HCT116 (cell line): ENCODE measurements at regions not wholly inside any gene's neighbourhood (a gene's known extent, or its start where the extent isn't known, plus 50 kb on each side); places are given as distances from the start of the nearest gene placed in this dataset.

ENCODE experiments used
- ATAC-seq: fragments of 200-7000 bp; cut with Tn5 transposase; 2 replicates; pipeline ENCODE4 v1.9.1; 2020; ENCODE audit warnings: mild to moderate bottlenecking, moderate library complexity
- BruUV-seq: library from RNA; stranded (reverse); fragments of 400-500 nt; replicated peaks from 2 replicates; lab custom pipeline; 2021; lab: Mats Ljungman, UMichigan
- CTCF ChIA-PET: fragments of 300-600 bp; sonication (Branson Sonifier 250); formaldehyde crosslinking; loops from one replicate; lab custom pipeline; 2021; ENCODE audit warnings: antibody characterized with exemption; lab: Charles Lee
- POLR2A ChIA-PET: fragments of 300-600, 350-600 bp; sonication (Branson Sonifier 250); formaldehyde crosslinking; loops from one replicate; lab custom pipeline; 2021; ENCODE audit warnings: antibody characterized with exemption; lab: Charles Lee
- RAD21 ChIA-PET, 2 experiments: fragments of 300-600 bp; sonication (Branson Sonifier 250); formaldehyde crosslinking; loops; one replicate each; lab custom pipeline; 2023; ENCODE audit warnings: low total read pairs in 2 of 2; ENCODE audit not compliant: uncharacterized antibody in 2 of 2, unreplicated experiment in 2 of 2, low non-redundant PET in 1 of 2; lab: Charles Lee
- DNase-seq: peaks from one replicate; pipeline ENCODE4 v3.0.0-alpha.2; 2010; ENCODE audit warnings: low read depth, low spot score
- H2AFZ ChIP-seq: fragments of 200-600 bp; shearing (Covaris generic), sonication (generic); 2 replicates; pipeline ENCODE4 v1.6.1; 2017; ENCODE audit warnings: low read depth, mixed run types, mixed read lengths, antibody characterized with exemption, low read length; ENCODE audit not compliant: poor library complexity, severe bottlenecking
- H3K27ac ChIP-seq: 2 replicates; pipeline ENCODE4 v1.5.1; 2012; ENCODE audit warnings: low read depth, low read length
- H3K27me3 ChIP-seq: fragments of 200-600 bp; sonication (generic); 2 replicates; pipeline ENCODE4 v1.6.1; 2016; ENCODE audit warnings: mixed run types, low read length, mixed read lengths; ENCODE audit not compliant: insufficient read depth
- H3K36me3 ChIP-seq, 2 experiments: fragments of 200-500 bp in 1 of 2; fragments of 200-600 bp in 1 of 2; sonication (Bioruptor generic) in 1 of 2; sonication (generic) in 1 of 2; 2 replicates each; pipeline versions ENCODE4 v1.5.1 to v1.6.1; 2014 to 2016; ENCODE audit warnings: low read length in 2 of 2, inconsistent platforms in 1 of 2, mixed read lengths in 1 of 2, mixed run types in 1 of 2; ENCODE audit not compliant: insufficient read depth in 2 of 2, control insufficient read depth in 1 of 2
- H3K4me1 ChIP-seq, 2 experiments: fragments of 200-600 bp in 1 of 2; sonication (generic) in 1 of 2; 2 replicates each; pipeline versions ENCODE4 v1.5.1 to v1.6.1; 2012 to 2017; ENCODE audit warnings: low read length in 2 of 2, inconsistent platforms in 1 of 2, mild to moderate bottlenecking in 1 of 2, mixed read lengths in 1 of 2, mixed run types in 1 of 2, moderate library complexity in 1 of 2; ENCODE audit not compliant: insufficient read depth in 2 of 2, control insufficient read depth in 1 of 2
- H3K4me2 ChIP-seq: fragments of 200-600 bp; sonication (generic); 2 replicates; pipeline ENCODE4 v1.6.1; 2017; ENCODE audit warnings: mixed run types, low read length, mixed read lengths
- H3K4me3 ChIP-seq, 2 experiments: fragments of 200-600 bp in 1 of 2; sonication (generic) in 1 of 2; replicated peaks in 1 of 2; 2 replicates each; pipeline ENCODE4 v1.5.1; 2011 to 2016; ENCODE audit warnings: low read length in 2 of 2, control low read depth in 1 of 2, low read depth in 1 of 2, mild to moderate bottlenecking in 1 of 2, mixed read lengths in 1 of 2, mixed run types in 1 of 2
- H3K79me2 ChIP-seq: fragments of 200-600 bp; sonication (generic); 2 replicates; pipeline ENCODE4 v1.6.1; 2017; ENCODE audit warnings: mild to moderate bottlenecking, mixed run types, low read length, moderate library complexity, mixed read lengths; ENCODE audit not compliant: insufficient read depth
- H3K9ac ChIP-seq: fragments of 200-600 bp; sonication (generic); 2 replicates; pipeline ENCODE4 v1.6.1; 2016; ENCODE audit warnings: low read length, mixed read lengths
- H3K9me2 ChIP-seq: fragments of 200-600 bp; sonication (generic), shearing (Covaris generic); 2 replicates; pipeline ENCODE4 v1.6.1; 2017; ENCODE audit warnings: mixed run types, mild to moderate bottlenecking, moderate library complexity; ENCODE audit not compliant: insufficient read depth
- H3K9me3 ChIP-seq, 2 experiments: fragments of 200-500 bp in 1 of 2; fragments of 200-600 bp in 1 of 2; sonication (Bioruptor generic) in 1 of 2; sonication (generic) in 1 of 2; 2 replicates each; pipeline ENCODE4 v1.6.1; 2014 to 2017; ENCODE audit warnings: low read length in 2 of 2, mixed read lengths in 2 of 2, inconsistent platforms in 1 of 2, low read depth in 1 of 2, mild to moderate bottlenecking in 1 of 2, mixed run types in 1 of 2, moderate library complexity in 1 of 2; ENCODE audit not compliant: control insufficient read depth in 1 of 2, insufficient read depth in 1 of 2
- H4K20me1 ChIP-seq: fragments of 200-600 bp; sonication (generic), shearing (Covaris generic); 2 replicates; pipeline ENCODE4 v1.6.1; 2017; ENCODE audit warnings: mixed run types, mild to moderate bottlenecking, moderate library complexity; ENCODE audit not compliant: insufficient read depth
- CBX3 ChIP-seq: IDR thresholded peaks from 2 replicates; pipeline ENCODE4 v1.6.1; 2012; ENCODE audit warnings: low read depth
- EGR1 ChIP-seq: IDR thresholded peaks from 2 replicates; pipeline ENCODE4 v1.6.1; 2012; ENCODE audit warnings: low read depth
- ELF1 ChIP-seq: IDR thresholded peaks from 2 replicates; pipeline ENCODE4 v1.6.1; 2012; ENCODE audit warnings: low read depth, borderline replicate concordance
- EZH2 ChIP-seq: fragments of 200-600 bp; sonication (generic); IDR thresholded peaks from 2 replicates; pipeline ENCODE4 v1.6.1; 2017; ENCODE audit warnings: antibody characterized with exemption, mixed run types
- EZH2phosphoT487 ChIP-seq: fragments of 200-600 bp; IDR thresholded peaks from 2 replicates; pipeline ENCODE4 v1.6.1; 2018; ENCODE audit warnings: antibody characterized with exemption, borderline replicate concordance
- JUND ChIP-seq: IDR thresholded peaks from 2 replicates; pipeline ENCODE4 v1.6.1; 2012
- POLR2A ChIP-seq: IDR thresholded peaks from 2 replicates; pipeline ENCODE4 v1.7.0; 2011; ENCODE audit warnings: borderline replicate concordance; ENCODE audit not compliant: insufficient read depth, insufficient read length; ENCODE audit errors: extremely low read depth
- POLR2AphosphoS5 ChIP-seq: IDR thresholded peaks from 2 replicates; pipeline ENCODE4 v1.6.1; 2011; ENCODE audit warnings: mild to moderate bottlenecking, low read depth, low read length, moderate library complexity
- RAD21 ChIP-seq: IDR thresholded peaks from 2 replicates; pipeline ENCODE4 v1.6.1; 2012; ENCODE audit warnings: low read depth, mild to moderate bottlenecking
- SIN3A ChIP-seq: IDR thresholded peaks from 2 replicates; pipeline ENCODE4 v1.6.1; 2012; ENCODE audit warnings: low read depth
- SRF ChIP-seq: IDR thresholded peaks from 2 replicates; pipeline ENCODE4 v1.6.1; 2012; ENCODE audit warnings: low read depth
- TCF7L2 ChIP-seq: IDR thresholded peaks from 2 replicates; pipeline ENCODE4 v1.7.0; 2011; ENCODE audit warnings: borderline replicate concordance, inconsistent platforms; ENCODE audit not compliant: insufficient read depth, insufficient read length; ENCODE audit errors: extremely low read depth
- YY1 ChIP-seq: IDR thresholded peaks from 2 replicates; pipeline ENCODE4 v1.6.1; 2011; ENCODE audit warnings: low read length, low read depth, moderate library complexity, mild to moderate bottlenecking; ENCODE audit not compliant: insufficient replicate concordance; ENCODE audit errors: extremely low read depth
- ZFX ChIP-seq: fragments of 450-650 bp; IDR thresholded peaks from 2 replicates; pipeline ENCODE4 v1.6.1; 2017
- ZNF274 ChIP-seq: fragments of 200-500 bp; sonication (Bioruptor generic); IDR thresholded peaks from 2 replicates; pipeline ENCODE4 v1.6.1; 2014; ENCODE audit warnings: mild to moderate bottlenecking, low read depth, low read length, inconsistent platforms
- intact Hi-C: fragments of 100-400 bp; cut with micrococcal nuclease; formaldehyde crosslinking; loops from 2 replicates; pipeline ENCODE4 v1.10.0; 2022
- TF ChIP-seq, protein P1 (sequence below): IDR thresholded peaks from 2 replicates; pipeline ENCODE4 v1.6.1; 2012
- TF ChIP-seq, protein P2 (sequence below): IDR thresholded peaks from 2 replicates; pipeline ENCODE4 v1.6.1; 2012; ENCODE audit warnings: low read depth
- TF ChIP-seq, protein P3 (sequence below), 3 experiments: fragments of 200-600 bp in 1 of 3; sonication (generic) in 1 of 3; IDR thresholded peaks in 2 of 3; conservative IDR thresholded peaks in 1 of 3; 2 replicates each; pipeline ENCODE4 v1.5.1; 2012 to 2017; ENCODE audit warnings: low read depth in 2 of 3, low read length in 2 of 3, antibody characterized with exemption in 1 of 3, borderline replicate concordance in 1 of 3, control low read depth in 1 of 3, mild to moderate bottlenecking in 1 of 3, mixed read lengths in 1 of 3, mixed run types in 1 of 3, moderate library complexity in 1 of 3; ENCODE audit not compliant: insufficient read depth in 1 of 3

DNA sequence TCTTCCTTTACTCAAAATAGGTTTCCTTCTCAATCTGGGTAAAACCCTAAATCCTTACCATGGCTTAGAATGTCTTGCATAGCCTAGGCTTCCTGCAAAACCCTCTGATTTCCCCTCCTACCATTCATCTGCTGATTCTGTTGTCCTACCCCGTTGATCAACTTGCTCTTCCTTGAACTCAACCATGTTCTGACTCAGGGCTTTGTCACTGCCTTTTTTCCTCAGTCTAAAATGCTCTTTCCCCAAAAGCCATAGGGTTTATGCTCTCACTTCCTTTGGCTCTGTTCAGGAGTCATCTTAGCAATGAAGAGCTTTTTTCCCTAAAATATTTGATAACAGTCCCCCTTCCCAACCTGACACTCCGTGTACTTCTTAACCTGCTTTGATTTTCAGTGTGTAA is 79.4 kb upstream of the IZUMO3 start:
- DNase-seq (no peak), ATAC-seq (no peak)
- Histone ChIP-seq H3K9me3 (peaks cover 0 to 28% of the 10 kb centered on the region in 2 experiments; a peak in 2 of 4 replicates), H3K27ac (no peak overlapping the region), H3K9ac (no peak overlapping the region), H4K20me1 (no peaks in the 10 kb centered on the region), H2AFZ (no peak overlapping the region), H3K27me3 (no peaks in the 10 kb centered on the region), H3K4me1 (no peaks in the 10 kb centered on the region), H3K4me2 (no peak overlapping the region), H3K9me2 (no peaks in the 10 kb centered on the region), H3K79me2 (no peaks in the 10 kb centered on the region), H3K36me3 (no peaks in the 10 kb centered on the region), H3K4me3 (no peak overlapping the region)
- RAD21 ChIA-PET = no interaction called here
- POLR2A ChIA-PET = no interaction called here
- CTCF ChIA-PET = no interaction called here
- TF ChIP-seq TCF7L2 (no peak), SIN3A (no peak), EGR1 (no peak), SRF (no peak), RAD21 (no peak), ZFX (no peak), ELF1 (no peak), ZNF274 (no peak), EZH2 (no peak), CBX3 (no peak), JUND (no peak), EZH2phosphoT487 (no peak)
- intact Hi-C loops = no loop called here
- BruUV-seq = no TSS peak

DNA sequence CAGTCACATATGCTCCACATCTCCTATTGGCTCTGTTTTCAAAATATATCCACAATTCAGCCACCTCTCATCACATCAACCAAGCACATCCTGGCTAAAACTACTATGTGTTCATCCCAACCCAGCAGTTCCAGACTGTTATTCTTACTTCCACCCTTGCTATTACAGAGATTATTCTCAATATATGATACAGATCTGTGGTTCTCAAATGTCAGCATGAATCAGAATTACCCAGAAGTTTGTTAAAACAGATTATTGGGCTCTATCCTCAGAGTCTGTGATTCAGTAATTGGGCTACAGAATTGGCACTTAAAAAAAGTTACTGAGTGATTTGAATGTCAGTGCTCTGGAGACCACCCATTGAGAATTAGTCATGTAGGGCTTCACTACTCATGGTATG is 78.8 kb upstream of the IZUMO3 start:
- Histone ChIP-seq H3K4me3 (no peak overlapping the region), H3K27ac (no peak overlapping the region), H3K9me2 (no peaks in the 10 kb centered on the region), H4K20me1 (no peaks in the 10 kb centered on the region), H3K9me3 (peaks cover 0 to 28% of the 10 kb centered on the region in 2 experiments; a peak in 2 of 4 replicates), H3K4me2 (no peak overlapping the region), H3K9ac (no peak overlapping the region), H3K4me1 (no peaks in the 10 kb centered on the region), H3K27me3 (no peaks in the 10 kb centered on the region), H3K36me3 (no peaks in the 10 kb centered on the region), H2AFZ (no peak overlapping the region), H3K79me2 (no peaks in the 10 kb centered on the region)
- ChIA-PET CTCF (no interaction called here), RAD21 (no interaction called here), POLR2A (no interaction called here)
- DNase-seq (no peak), ATAC-seq (no peak)
- intact Hi-C loops = no loop called here
- BruUV-seq = no TSS peak
- TF ChIP-seq EGR1 (no peak), ZFX (no peak), POLR2A (no peak), ELF1 (no peak), POLR2AphosphoS5 (no peak), YY1 (no peak), EZH2 (no peak)
- TF ChIP-seq, protein P1, sequence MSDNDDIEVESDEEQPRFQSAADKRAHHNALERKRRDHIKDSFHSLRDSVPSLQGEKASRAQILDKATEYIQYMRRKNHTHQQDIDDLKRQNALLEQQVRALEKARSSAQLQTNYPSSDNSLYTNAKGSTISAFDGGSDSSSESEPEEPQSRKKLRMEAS = no peak
- TF ChIP-seq, protein P2, sequence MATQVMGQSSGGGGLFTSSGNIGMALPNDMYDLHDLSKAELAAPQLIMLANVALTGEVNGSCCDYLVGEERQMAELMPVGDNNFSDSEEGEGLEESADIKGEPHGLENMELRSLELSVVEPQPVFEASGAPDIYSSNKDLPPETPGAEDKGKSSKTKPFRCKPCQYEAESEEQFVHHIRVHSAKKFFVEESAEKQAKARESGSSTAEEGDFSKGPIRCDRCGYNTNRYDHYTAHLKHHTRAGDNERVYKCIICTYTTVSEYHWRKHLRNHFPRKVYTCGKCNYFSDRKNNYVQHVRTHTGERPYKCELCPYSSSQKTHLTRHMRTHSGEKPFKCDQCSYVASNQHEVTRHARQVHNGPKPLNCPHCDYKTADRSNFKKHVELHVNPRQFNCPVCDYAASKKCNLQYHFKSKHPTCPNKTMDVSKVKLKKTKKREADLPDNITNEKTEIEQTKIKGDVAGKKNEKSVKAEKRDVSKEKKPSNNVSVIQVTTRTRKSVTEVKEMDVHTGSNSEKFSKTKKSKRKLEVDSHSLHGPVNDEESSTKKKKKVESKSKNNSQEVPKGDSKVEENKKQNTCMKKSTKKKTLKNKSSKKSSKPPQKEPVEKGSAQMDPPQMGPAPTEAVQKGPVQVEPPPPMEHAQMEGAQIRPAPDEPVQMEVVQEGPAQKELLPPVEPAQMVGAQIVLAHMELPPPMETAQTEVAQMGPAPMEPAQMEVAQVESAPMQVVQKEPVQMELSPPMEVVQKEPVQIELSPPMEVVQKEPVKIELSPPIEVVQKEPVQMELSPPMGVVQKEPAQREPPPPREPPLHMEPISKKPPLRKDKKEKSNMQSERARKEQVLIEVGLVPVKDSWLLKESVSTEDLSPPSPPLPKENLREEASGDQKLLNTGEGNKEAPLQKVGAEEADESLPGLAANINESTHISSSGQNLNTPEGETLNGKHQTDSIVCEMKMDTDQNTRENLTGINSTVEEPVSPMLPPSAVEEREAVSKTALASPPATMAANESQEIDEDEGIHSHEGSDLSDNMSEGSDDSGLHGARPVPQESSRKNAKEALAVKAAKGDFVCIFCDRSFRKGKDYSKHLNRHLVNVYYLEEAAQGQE = no peak
- TF ChIP-seq, protein P3, sequence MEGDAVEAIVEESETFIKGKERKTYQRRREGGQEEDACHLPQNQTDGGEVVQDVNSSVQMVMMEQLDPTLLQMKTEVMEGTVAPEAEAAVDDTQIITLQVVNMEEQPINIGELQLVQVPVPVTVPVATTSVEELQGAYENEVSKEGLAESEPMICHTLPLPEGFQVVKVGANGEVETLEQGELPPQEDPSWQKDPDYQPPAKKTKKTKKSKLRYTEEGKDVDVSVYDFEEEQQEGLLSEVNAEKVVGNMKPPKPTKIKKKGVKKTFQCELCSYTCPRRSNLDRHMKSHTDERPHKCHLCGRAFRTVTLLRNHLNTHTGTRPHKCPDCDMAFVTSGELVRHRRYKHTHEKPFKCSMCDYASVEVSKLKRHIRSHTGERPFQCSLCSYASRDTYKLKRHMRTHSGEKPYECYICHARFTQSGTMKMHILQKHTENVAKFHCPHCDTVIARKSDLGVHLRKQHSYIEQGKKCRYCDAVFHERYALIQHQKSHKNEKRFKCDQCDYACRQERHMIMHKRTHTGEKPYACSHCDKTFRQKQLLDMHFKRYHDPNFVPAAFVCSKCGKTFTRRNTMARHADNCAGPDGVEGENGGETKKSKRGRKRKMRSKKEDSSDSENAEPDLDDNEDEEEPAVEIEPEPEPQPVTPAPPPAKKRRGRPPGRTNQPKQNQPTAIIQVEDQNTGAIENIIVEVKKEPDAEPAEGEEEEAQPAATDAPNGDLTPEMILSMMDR (IDR thresholded peaks at IDR 0.05 in 2 of 3, conservative IDR thresholded peaks at IDR 0.05 in 1 of 3; ENCODE audit: borderline replicate concordance in 1 of 3, insufficient read depth in 1 of 3, low read depth in 2 of 3, low read length in 2 of 3) = no peak
